ENCODE measurements at regions not wholly inside any gene's neighbourhood (a gene's known extent, or its start where the extent isn't known, plus 50 kb on each side); places are given as distances from the start of the nearest gene placed in this dataset.
"Not testable (repeated sequence)": the region's sequence is repeated elsewhere in the genome, so short reads cannot be mapped to it uniquely, and the experiment has no call there.

DNA sequence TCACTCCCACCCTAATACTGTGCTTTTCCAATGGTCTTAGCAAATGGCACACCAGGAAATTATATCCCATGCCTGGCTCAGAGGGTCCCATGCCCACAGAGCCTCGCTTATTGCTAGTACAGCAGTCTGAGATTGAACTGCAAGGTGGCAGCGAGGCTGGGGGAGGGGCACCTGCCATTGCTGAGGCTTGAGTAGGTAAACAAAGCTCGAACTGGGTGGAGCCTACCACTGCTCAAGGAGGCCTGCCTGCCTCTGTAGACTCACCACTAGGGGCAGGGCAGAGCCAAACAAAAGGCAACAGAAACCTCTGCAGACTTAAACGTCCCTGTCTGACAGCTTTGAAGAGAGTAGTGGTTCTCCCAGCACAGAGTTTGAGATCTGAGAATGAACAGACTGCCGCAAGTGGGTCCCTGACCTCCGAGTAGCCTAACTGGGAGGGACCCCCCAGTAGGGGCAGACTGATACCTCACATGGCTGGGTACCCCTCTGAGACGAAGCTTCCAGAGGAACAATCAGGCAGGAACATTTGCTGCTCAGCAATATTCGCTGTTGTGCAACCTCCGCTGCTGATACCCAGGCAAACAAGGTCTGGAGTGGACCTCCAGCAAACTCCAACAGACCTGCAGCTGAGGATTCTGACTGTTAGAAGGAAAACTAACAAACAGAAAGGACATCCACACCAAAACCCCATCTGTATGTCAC lies 150.7 kb upstream of the FOXA2 start:
- H3K4me1 ChIP-seq (ENCODE audit: insufficient read depth, low read length); in situ Hi-C loops (cut with HindIII; ENCODE audit: extremely low pct_ligation_motif_present, low pct_unique_long_range_greater_than_20kb); CTCF ChIA-PET (ENCODE audit: low intra/inter-chr PET ratio, low total read pairs); H3K4me2 ChIP-seq (ENCODE audit: low read depth, low read length); H3K79me2 ChIP-seq (ENCODE audit: insufficient read depth, low read length); H3K36me3 ChIP-seq (replicated peaks in 1 of 2; ENCODE audit: control insufficient read depth in 1 of 2, insufficient read depth in 2 of 2, low read length in 2 of 2); BruUV-seq (replicated peaks); H3K27me3 ChIP-seq (ENCODE audit: control insufficient read depth in 1 of 2, insufficient read depth in 2 of 2, low read length in 2 of 2); H3K9ac ChIP-seq (ENCODE audit: insufficient read depth, low read depth, low read length); H2AFZ ChIP-seq (ENCODE audit: low read length); POLR2A ChIA-PET; H3K4me3 ChIP-seq (replicated peaks in 1 of 3; ENCODE audit: insufficient read depth in 1 of 3, low read depth in 2 of 3, low read length in 3 of 3); H3K27ac ChIP-seq (ENCODE audit: extremely low read length, insufficient read depth, low read length); H3K9me3 ChIP-seq (ENCODE audit: low read length); FAIRE-seq; H4K20me1 ChIP-seq (ENCODE audit: insufficient read depth, low read length); TF ChIP-seq SP1, FOXA1 (IDR thresholded peaks at IDR 0.05): not testable (repeated sequence)
- 9% methylated on average over 9 of the region's 9 CpGs for WGBS (ENCODE audit: low lambda C conversion rate)
- ATAC-seq = peak; percentile 85
- peak; percentile 53 for DNase-seq (ENCODE audit: low spot score)
- intact Hi-C loops (cut with micrococcal nuclease; ENCODE audit: unreplicated experiment) = loop anchor here (5.0 kb wide), 1 partner anchor 237 kb away; no protein-coding TSS in a partner anchor
- peak; percentile 5; the same call in 1 of the 2 replicates for TF ChIP-seq SMC3 (IDR thresholded peaks at IDR 0.05; ENCODE audit: low read length)
- TF ChIP-seq, protein P1, sequence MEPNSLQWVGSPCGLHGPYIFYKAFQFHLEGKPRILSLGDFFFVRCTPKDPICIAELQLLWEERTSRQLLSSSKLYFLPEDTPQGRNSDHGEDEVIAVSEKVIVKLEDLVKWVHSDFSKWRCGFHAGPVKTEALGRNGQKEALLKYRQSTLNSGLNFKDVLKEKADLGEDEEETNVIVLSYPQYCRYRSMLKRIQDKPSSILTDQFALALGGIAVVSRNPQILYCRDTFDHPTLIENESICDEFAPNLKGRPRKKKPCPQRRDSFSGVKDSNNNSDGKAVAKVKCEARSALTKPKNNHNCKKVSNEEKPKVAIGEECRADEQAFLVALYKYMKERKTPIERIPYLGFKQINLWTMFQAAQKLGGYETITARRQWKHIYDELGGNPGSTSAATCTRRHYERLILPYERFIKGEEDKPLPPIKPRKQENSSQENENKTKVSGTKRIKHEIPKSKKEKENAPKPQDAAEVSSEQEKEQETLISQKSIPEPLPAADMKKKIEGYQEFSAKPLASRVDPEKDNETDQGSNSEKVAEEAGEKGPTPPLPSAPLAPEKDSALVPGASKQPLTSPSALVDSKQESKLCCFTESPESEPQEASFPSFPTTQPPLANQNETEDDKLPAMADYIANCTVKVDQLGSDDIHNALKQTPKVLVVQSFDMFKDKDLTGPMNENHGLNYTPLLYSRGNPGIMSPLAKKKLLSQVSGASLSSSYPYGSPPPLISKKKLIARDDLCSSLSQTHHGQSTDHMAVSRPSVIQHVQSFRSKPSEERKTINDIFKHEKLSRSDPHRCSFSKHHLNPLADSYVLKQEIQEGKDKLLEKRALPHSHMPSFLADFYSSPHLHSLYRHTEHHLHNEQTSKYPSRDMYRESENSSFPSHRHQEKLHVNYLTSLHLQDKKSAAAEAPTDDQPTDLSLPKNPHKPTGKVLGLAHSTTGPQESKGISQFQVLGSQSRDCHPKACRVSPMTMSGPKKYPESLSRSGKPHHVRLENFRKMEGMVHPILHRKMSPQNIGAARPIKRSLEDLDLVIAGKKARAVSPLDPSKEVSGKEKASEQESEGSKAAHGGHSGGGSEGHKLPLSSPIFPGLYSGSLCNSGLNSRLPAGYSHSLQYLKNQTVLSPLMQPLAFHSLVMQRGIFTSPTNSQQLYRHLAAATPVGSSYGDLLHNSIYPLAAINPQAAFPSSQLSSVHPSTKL (CRISPR knock-in tag; IDR thresholded peaks at IDR 0.05) = 0 out of 2 replicates have a peak, but pooled peaks have one; percentile 31
- 0 out of 2 replicates have a peak, but pooled peaks have one; percentile 29 for TF ChIP-seq SP1 (CRISPR knock-in tag; IDR thresholded peaks at IDR 0.05)
- TF ChIP-seq STAG1 (CRISPR knock-in tag; IDR thresholded peaks at IDR 0.05) = peak; percentile 70
- 0 out of 2 replicates have a peak, but pooled peaks have one; percentile 38 for TF ChIP-seq ZC3H13 (CRISPR knock-in tag; IDR thresholded peaks at IDR 0.05)
- peak; percentile 33; the same call in 1 of the 2 replicates for TF ChIP-seq FOXK1 (CRISPR knock-in tag; IDR thresholded peaks at IDR 0.05; ENCODE audit: borderline replicate concordance, low read depth)
- TF ChIP-seq, protein P2, sequence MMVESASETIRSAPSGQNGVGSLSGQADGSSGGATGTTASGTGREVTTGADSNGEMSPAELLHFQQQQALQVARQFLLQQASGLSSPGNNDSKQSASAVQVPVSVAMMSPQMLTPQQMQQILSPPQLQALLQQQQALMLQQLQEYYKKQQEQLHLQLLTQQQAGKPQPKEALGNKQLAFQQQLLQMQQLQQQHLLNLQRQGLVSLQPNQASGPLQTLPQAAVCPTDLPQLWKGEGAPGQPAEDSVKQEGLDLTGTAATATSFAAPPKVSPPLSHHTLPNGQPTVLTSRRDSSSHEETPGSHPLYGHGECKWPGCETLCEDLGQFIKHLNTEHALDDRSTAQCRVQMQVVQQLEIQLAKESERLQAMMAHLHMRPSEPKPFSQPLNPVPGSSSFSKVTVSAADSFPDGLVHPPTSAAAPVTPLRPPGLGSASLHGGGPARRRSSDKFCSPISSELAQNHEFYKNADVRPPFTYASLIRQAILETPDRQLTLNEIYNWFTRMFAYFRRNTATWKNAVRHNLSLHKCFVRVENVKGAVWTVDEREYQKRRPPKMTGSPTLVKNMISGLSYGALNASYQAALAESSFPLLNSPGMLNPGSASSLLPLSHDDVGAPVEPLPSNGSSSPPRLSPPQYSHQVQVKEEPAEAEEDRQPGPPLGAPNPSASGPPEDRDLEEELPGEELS (CRISPR knock-in tag; IDR thresholded peaks at IDR 0.05) = 0 out of 2 replicates have a peak, but pooled peaks have one; percentile 24
- peak; percentile 95; the same call in 1 of the 2 replicates for TF ChIP-seq ZNF766 (CRISPR knock-in tag; IDR thresholded peaks at IDR 0.05; ENCODE audit: borderline replicate concordance)
- peak; percentile 7; the same call in 1 of the 2 replicates for TF ChIP-seq CEBPB (IDR thresholded peaks at IDR 0.05; ENCODE audit: borderline replicate concordance, low read depth, low read length)
- 0 out of 2 replicates have a peak, but pooled peaks have one; percentile 16 for TF ChIP-seq NCOA2 (CRISPR knock-in tag; IDR thresholded peaks at IDR 0.05)
- peak; percentile 83 for TF ChIP-seq FOXA1 (CRISPR knock-in tag; IDR thresholded peaks at IDR 0.05)
- TF ChIP-seq HOXA3 (CRISPR knock-in tag; IDR thresholded peaks at IDR 0.05) = 0 out of 2 replicates have a peak, but pooled peaks have one; percentile 25
- TF ChIP-seq, protein P3, sequence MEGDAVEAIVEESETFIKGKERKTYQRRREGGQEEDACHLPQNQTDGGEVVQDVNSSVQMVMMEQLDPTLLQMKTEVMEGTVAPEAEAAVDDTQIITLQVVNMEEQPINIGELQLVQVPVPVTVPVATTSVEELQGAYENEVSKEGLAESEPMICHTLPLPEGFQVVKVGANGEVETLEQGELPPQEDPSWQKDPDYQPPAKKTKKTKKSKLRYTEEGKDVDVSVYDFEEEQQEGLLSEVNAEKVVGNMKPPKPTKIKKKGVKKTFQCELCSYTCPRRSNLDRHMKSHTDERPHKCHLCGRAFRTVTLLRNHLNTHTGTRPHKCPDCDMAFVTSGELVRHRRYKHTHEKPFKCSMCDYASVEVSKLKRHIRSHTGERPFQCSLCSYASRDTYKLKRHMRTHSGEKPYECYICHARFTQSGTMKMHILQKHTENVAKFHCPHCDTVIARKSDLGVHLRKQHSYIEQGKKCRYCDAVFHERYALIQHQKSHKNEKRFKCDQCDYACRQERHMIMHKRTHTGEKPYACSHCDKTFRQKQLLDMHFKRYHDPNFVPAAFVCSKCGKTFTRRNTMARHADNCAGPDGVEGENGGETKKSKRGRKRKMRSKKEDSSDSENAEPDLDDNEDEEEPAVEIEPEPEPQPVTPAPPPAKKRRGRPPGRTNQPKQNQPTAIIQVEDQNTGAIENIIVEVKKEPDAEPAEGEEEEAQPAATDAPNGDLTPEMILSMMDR (CRISPR knock-in tag; IDR thresholded peaks at IDR 0.05) = peak; percentile 64
- 0 out of 2 replicates have a peak, but pooled peaks have one; percentile 12 for TF ChIP-seq IRF2 (CRISPR knock-in tag; IDR thresholded peaks at IDR 0.05)
- TF ChIP-seq FOXA3 (CRISPR knock-in tag; IDR thresholded peaks at IDR 0.05) = peak; percentile 57
- TF ChIP-seq KDM2A (CRISPR knock-in tag; IDR thresholded peaks at IDR 0.05; ENCODE audit: borderline replicate concordance, low read depth) = 0 out of 2 replicates have a peak, but pooled peaks have one; percentile 25

Data from HepG2 (cell line).